HG03342 (cell line): ENCODE measurements at regions not wholly inside any gene's neighbourhood (a gene's known extent, or its start where the extent isn't known, plus 50 kb on each side); places are given as distances from the start of the nearest gene placed in this dataset.
"Not testable (repeated sequence)": the region's sequence is repeated elsewhere in the genome, so short reads cannot be mapped to it uniquely, and the experiment has no call there.

Experiments
- ATAC-seq: cut with Tn5 transposase; IDR thresholded peaks from one replicate; pipeline ENCODE4 v1.9.1; 2021; ENCODE audit warnings: mild to moderate bottlenecking, moderate library complexity; ENCODE audit not compliant: unreplicated experiment

DNA sequence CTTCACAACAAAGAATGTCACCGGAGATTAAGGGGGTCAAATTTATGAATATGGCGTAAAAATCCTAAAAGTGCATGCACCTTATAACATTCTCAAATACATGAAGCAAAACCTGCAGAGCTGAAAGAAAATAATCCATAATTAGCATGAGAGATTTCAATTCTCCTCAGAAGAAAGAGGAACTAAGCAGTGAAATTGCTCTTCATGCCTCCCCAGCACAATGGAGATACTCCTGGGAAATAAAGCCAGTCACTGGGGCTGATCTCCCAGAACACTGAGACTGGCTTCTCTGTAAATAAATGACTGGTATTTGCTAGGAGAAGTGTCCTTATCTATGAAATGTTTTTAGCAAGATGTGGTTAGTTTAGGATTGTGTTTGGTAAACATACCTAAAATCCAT is 68.1 kb downstream of the GOLGA6L6 start:
- ATAC-seq: not testable (repeated sequence)

DNA sequence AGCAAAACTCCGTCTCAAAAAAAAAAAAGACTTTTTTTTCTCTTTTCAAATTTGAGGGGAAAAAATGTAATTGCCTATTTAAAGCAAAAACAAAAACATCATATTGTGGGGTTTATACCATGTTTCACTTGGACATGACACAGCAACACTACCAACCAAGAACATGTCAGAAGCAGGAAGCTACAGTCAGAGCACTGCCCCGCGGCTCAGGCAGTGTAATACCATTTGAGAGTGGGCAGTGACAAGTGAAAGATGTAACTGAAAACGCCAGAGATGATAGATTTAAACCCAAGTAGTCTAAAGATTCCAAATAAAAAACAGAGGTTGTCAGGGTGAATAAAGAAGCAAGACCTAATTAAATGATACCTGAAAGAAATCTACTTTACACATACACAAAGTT is 68.6 kb downstream of the GOLGA6L6 start:
- not testable (repeated sequence) for ATAC-seq

DNA sequence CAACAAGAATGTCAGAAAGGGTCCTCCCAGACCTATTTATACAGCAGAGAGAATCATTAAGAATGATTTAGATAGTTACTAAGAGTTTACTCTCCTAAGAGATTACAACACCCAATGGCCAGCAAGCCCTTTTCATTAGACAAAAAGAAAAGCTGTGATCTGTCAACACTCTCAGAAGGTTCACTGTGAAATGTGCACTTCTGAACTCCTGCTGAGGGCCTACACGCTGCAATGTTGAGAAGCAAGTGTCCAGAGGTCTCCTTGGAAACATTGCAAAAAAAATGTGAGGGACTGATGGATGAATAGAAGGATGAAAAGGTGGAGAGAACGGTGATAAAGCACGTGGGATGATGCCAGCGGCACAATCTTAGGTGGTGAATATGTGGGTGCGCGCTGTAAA is 70.8 kb downstream of the GOLGA6L6 start:
- ATAC-seq: not testable (repeated sequence)

DNA sequence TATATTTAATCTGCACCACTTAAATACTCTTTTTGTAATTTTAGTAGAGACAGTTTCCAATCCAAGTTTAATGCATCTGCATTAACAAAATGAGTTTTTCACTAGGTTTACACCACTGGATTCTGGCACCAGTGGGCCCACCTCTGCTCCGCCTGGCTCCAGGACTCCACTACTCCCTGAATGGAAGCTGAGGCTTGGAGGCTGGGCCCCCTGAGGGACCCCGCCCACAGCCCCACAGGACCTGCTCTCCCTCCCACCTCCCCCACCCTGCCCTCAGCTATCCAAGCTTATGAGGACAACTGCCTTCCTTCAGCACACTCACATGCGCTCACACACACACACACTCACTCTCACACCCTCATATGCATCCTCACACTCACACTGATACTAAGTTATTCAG is 100.5 kb downstream of the GOLGA6L6 start:
- ATAC-seq: not testable (repeated sequence)

DNA sequence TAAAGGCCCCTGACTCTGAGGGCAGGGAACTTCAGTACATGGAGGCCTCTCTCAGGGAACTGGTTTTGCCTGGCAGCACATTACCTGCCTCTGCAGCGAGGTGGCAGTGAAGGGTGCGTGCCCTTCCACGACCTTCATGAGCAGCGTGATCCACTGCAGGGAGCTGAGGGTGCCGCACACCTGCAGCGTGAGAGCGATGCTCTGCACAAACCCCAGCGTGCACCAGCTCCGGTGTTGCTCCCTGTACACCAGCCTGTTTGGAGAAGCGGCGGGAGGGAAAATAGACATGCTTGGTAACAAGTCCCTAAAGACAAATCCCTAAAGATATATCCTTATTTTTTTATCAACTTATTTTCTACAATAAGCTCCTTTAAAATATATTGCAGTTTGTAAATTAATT is 101.2 kb downstream of the GOLGA6L6 start:
- ATAC-seq: not testable (repeated sequence)

DNA sequence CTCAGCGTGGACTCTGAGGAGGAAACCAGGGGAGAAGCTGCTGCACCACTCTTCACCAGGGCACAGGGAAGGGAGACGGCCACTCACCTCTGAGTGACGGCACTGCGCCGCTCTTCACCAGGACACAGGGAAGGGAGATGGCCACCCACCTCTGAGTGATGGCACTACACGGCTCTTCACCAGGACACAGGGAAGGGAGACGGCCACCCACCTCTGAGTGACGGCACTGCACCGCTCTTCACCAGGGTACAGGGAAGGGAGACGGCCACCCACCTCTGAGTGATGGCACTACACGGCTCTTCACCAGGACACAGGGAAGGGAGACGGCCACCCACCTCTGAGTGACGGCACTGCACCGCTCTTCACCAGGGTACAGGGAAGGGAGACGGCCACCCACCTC is 102.5 kb downstream of the GOLGA6L6 start:
- ATAC-seq: not testable (repeated sequence)

DNA sequence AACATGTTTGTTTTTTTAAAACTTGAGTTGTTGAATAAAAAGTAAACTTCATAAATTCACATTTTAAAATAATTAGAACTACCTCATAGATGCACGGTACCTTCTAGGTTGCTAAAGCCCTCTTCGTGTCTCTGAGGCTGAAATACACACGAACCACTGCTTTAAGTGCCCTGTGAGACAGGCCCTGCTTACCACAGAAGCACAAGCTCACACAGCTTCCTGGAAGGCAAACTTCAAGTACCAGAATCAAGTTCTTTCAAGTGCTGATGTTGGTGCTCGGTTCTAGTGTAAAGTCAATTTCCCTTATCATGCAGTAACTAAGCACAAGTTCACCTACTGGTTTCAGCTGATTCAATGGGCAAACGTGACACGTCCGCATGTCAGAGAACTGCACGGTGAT is 103.3 kb downstream of the GOLGA6L6 start:
- ATAC-seq: not testable (repeated sequence)

DNA sequence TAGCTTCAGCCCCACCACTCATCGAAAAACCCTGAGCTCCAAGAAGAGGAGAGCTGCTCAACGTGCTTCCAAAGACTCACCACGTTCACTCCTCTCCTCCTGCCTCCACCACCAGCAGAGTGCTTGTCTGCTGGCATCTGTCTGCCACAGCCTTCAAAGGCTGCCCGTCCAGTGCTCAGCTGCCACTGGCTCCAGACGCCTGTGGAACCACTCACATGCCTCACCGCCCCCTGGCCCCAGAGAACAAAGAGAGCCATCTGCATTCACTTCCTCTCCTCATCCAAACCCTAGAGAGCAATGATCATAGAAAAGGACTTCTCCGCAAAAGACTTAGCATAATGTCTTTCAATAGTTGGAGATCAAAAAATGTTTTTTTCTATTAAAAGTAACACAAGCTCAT is 108.1 kb downstream of the GOLGA6L6 start:
- not testable (repeated sequence) for ATAC-seq

DNA sequence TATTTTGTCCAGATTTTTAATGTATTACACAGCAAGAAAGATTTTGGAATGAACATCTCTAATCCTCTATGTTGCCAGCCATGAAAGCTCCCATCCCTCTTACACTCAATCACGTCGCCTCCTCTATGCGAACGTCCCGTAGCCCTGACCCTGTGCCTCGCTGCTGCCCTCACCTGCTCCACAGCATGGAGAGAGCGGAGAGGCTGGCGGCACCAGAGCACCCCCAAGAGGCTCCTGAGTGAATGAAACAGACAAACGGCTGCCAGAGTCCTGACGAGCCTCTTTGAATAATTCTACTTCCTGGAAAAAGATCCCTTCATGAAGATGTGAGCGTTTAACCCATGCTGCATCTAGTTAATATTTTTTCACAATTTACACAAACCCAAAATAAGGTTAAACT is 111.1 kb downstream of the GOLGA6L6 start:
- not testable (repeated sequence) for ATAC-seq

DNA sequence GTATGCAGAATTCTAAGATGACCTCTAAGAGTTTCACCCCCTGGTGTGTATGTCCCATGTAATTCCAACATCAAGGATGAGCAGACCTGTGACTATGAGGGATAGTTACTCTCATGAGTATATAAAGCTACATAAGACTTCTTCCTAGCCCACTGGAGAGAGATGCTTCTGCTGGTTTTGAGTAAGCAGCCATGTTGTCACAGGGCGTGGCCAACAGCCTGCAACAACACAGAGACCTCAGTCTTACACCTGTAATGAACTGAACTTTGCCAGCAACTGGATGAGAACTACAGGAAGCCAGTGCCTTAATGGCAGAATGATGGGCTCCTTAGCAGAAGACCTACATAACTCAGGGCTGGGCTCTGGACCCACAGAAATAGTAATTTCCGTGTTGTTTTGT is 120.9 kb downstream of the GOLGA6L6 start:
- not testable (repeated sequence) for ATAC-seq

DNA sequence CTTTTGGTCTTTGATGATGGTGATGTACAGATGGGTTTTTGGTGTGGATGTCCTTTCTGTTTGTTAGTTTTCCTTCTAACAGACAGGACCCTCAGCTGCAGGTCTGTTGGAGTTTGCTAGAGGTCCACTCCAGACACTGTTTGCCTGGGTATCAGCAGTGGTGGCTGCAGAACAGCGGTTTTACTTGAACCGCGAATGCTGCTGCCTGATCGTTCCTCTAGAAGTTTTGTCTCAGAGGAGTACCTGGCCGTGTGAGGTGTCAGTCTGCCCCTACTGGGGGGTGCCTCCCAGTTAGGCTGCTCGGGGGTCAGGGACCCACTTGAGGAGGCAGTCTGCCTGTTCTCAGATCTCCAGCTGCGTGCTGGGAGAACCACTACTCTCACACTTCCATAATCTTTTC is 125.0 kb downstream of the GOLGA6L6 start:
- not testable (repeated sequence) for ATAC-seq

DNA sequence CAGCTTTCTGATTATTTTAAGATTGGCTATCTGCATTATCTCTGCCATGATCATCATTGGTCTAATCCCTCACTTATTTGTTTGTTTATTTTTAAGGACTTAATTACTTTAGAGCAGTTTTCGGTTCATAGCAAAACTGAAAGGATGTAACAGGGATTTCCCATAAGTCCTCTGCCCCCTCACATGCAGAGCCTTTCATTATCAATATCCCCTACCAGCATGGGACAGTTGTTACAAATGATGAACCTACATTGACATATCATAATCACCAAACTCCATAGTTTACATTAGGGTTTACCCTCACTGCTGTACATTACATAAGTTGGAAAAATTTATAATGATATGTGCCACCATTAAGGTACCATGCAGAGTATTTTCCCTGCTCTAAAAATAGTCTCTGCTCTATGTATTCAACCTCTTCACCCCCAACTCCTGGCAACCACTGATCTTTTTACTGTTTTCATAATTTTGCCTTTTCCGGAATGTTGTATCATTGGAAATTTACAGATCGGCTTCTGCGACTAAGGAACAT is 131.9 kb downstream of the GOLGA6L6 start:
- not testable (repeated sequence) for ATAC-seq

DNA sequence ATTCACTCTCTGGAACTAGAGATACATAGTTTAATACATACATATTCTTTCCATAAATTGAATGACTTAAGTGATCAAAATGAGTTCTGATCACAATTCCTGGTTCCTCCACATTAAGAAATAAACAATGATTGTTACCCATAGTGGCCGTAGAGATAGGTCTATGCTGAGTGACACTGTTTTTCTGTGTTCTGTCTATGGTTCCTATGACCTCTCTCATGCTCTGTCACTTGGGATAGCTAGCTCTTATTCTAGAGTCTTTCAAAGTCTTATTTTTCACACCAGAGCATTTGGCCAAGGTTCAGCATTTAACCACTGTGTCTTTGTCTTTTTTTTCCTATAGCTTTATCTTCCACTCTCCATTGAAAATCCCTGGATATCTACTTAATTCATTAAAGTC is 132.4 kb downstream of the GOLGA6L6 start:
- no peak for ATAC-seq

DNA sequence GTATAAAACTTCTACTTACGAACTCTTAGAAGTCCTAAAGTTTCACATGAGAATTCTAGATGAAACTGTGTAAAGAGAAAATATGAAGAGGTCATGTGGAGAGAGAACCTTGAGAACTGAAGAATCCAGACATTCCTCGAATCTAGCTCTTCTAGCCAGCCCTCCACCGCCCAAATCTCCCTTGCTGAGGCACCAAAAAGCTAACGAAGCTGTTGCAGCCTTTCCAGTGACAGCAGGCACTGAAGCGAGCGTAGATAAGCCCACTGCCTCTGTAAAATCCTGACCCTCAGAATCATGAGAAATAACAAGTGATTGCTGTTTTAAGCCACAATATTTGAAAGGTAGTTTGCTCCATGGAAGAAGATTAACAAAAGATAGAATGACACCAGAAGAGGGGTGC is 134.0 kb downstream of the GOLGA6L6 start:
- no peak for ATAC-seq

DNA sequence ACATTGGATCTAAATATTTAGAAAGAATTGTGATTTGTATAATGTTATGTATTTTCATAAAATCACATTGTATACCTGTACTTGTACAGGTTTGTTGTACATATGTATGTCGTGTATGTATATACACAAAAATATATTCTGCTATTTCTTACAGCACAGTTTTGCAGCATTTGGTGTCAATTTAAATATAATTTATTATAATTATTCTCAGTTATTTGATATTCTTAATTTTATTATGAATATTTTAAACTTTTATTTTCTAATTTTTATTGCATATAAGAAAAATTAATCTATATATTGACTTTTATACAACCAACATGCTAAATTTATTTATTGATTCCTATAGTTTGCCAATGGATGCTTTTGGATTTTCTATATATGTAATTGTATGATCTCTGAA is 137.0 kb downstream of the GOLGA6L6 start:
- ATAC-seq: not testable (repeated sequence)

DNA sequence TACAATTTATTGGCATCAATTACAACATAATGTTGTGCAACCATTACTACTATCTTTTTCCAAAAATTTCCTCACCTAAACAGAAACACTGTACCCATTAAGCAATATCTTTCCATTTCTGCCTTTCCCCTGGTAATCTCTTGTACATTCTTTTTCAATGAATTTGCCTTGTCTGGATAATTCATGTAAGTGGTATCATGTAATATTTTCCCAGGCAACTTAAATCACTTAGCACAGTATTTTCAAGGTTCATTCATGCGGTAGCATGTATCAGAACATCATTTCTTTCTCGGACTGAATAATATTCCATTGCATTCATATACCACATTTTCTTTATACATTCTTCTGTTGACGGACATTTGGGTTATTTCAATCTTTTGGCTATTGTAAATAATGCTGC is 139.0 kb downstream of the GOLGA6L6 start:
- ATAC-seq: not testable (repeated sequence)

DNA sequence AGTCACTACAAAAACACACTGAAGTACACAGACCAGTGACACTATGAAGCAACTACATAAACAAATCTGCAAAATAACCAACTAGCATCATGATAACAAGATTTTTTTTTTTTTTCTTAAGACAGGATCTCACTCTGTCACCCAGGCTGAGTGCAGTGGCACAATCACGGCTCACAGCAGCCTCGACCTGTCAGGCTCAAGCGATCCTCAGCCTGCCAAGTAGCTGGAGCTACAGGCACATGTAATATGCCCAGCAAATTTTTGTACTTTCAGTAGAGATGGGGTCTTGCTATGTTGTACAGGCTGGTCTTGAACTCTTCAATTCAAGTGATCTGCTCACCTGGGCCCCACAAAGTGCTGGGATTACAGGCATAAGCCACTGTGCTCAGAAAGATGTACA is 140.5 kb downstream of the GOLGA6L6 start:
- not testable (repeated sequence) for ATAC-seq

DNA sequence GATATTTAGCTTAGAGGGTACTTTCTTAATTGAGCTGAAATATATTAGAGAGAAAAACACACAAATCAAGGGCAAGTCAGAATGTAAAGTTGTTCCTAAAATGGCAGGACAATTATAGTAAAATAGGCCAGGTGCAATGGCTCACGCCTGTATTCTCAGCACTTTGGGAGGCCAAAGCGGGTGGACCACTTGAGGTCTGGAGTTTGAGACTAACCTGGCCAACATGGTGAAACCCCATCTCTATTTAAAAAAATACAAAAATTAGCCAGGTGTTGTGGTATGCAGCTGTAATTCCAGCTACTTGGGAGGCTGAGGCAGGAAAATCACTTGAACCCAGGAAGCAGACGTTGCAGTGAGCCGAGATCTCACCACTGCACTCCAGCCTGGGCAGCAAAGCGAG is 142.9 kb downstream of the GOLGA6L6 start:
- ATAC-seq: not testable (repeated sequence)

DNA sequence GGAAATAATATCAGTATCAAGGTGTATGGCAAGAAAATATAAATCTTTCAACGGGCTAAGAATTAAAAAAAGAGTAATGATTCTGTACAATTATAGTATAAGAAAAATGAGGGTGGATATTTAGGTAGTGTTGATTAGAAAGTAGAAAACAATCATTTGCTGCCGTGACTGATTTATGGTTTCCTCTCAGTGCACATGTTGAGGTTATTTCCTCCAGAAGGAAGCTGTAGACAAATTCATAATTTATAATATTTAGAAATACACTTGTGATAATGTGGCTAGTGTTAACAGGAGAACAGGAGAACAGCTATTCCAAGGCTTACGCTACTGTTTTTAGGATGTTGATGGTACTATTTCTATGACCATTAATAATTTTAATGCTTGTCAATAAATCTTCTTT is 153.4 kb downstream of the GOLGA6L6 start:
- ATAC-seq: not testable (repeated sequence)

DNA sequence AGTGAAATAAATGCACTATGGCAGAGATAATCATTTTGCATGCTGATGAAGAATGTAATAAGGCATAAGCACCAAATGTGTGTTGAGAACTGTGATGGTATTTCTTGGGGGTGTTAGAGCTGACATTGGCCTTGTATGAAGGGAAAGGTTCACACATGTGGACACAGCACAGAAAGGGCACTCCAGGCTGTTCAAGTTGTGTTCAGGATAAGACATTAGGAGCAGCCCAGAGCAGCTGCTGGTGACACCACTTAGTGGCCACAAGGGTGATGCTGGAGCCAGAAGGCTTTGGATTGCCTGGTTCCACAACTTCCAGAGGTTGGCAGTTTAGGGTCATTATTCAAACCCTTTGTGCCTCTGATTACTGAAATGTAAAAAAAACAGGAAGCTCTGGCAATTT is 155.4 kb downstream of the GOLGA6L6 start:
- no peak for ATAC-seq

DNA sequence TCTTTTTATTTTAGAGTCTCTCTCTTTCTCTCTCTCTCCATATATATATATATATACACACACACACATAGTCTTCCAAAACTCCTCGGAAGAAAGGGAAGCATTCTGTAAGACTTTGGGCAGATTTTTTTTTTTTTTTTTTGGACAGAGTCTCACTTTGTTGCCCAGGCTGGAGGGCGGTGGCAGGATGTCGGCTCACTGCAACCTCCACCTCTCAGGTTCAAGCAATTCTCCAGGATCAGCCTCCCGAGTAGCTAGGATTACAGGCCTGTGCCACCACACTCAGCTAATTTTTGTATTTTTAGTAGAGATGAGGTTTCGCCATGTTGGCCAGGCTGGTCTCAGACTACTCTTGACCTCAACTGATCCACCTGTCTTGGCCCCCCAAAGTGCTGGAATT is 161.4 kb downstream of the GOLGA6L6 start:
- not testable (repeated sequence) for ATAC-seq

DNA sequence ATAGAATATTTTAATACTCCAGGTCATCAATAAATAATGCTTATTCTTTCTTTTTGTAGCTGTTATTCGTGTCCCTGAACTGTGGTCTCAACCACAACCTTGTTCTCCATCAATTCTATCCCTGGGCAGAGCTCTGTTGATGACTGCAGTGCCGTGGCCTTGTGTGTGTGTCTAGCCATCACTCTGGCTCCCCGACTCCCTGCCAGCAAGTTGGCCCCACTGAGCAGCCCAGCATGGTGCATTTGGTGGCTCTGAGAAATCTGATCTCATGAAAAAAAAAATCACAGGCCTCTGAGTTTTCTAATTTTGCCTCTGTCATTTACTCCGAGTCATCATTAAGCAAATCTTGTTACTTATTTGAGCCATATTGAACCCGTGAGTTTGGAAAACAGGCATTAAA is 164.7 kb downstream of the GOLGA6L6 start:
- no peak for ATAC-seq

DNA sequence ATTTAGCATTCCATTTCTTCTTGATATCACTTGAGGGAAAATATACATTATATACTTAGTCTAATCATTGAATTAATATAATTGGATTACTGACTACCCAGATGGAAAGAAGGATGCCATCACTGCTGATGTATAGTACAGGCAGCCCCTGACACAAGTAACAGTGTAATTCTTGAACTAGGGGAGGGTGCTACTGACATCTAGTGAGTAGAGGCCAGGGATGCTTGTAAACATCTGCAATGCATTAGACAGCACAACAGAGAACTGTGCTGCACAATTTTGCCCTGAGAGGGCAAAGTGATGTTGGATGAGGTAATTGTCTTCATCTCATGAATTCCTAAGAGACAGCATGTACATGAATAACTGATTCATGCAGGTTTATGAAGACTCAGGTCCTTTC is 169.2 kb downstream of the GOLGA6L6 start:
- not testable (repeated sequence) for ATAC-seq
